ENCODE measurements at regions not wholly inside any gene's neighbourhood (a gene's known extent, or its start where the extent isn't known, plus 50 kb on each side); places are given as distances from the start of the nearest gene placed in this dataset.

- no peaks in the 10 kb centered on the region for H3K4me1 Mint-ChIP-seq (ENCODE audit: low read depth)
- H3K27me3 Mint-ChIP-seq (ENCODE audit: low read depth) = no peaks in the 10 kb centered on the region
- no peak overlapping the region for H3K4me3 Mint-ChIP-seq
- H3K36me3 Mint-ChIP-seq (ENCODE audit: low read depth) = no peaks in the 10 kb centered on the region
- H3K9me3 Mint-ChIP-seq = no peaks in the 10 kb centered on the region
- DNase-seq (ENCODE audit: low spot score) = no peak
- no peak overlapping the region for H3K27ac Mint-ChIP-seq
These were observed 208.7 kb upstream of the PMEPA1 start for GRCh38 chr20:57918551-57918950.

- Mint-ChIP-seq H3K36me3 (ENCODE audit: low read depth) (no peaks in the 10 kb centered on the region), H3K27ac (no peak overlapping the region), H3K9me3 (no peaks in the 10 kb centered on the region), H3K4me3 (no peak overlapping the region), H3K4me1 (ENCODE audit: low read depth) (no peaks in the 10 kb centered on the region), H3K27me3 (ENCODE audit: low read depth) (peaks cover 3% of the 10 kb centered on the region)
- DNase-seq (ENCODE audit: low spot score) = no peak
These were observed 204.4 kb upstream of the PMEPA1 start for GRCh38 chr20:57914205-57914604.

GRCh38 chr20:57913156-57913930 lies 203.5 kb upstream of the PMEPA1 start:
- Mint-ChIP-seq H3K4me3 (no peak overlapping the region), H3K27me3 (ENCODE audit: low read depth) (peaks cover 3% of the 10 kb centered on the region), H3K27ac (no peak overlapping the region), H3K36me3 (ENCODE audit: low read depth) (no peaks in the 10 kb centered on the region), H3K4me1 (ENCODE audit: low read depth) (no peaks in the 10 kb centered on the region), H3K9me3 (no peaks in the 10 kb centered on the region)
- DNase-seq (ENCODE audit: low spot score) = no peak

- H3K27me3 Mint-ChIP-seq (ENCODE audit: low read depth) = peaks cover 3% of the 10 kb centered on the region
- no peak overlapping the region for H3K27ac Mint-ChIP-seq
- no peaks in the 10 kb centered on the region for H3K4me1 Mint-ChIP-seq (ENCODE audit: low read depth)
- H3K9me3 Mint-ChIP-seq = no peaks in the 10 kb centered on the region
- H3K36me3 Mint-ChIP-seq (ENCODE audit: low read depth) = no peaks in the 10 kb centered on the region
- DNase-seq (ENCODE audit: low spot score) = no peak
- no peak overlapping the region for H3K4me3 Mint-ChIP-seq
These were observed 202.4 kb upstream of the PMEPA1 start for GRCh38 chr20:57912227-57912582.

- Mint-ChIP-seq H3K4me3 (no peak overlapping the region), H3K4me1 (ENCODE audit: low read depth) (no peaks in the 10 kb centered on the region), H3K36me3 (ENCODE audit: low read depth) (no peaks in the 10 kb centered on the region), H3K9me3 (no peaks in the 10 kb centered on the region), H3K27me3 (ENCODE audit: low read depth) (peaks cover 3% of the 10 kb centered on the region), H3K27ac (no peak overlapping the region)
- no peak for DNase-seq (ENCODE audit: low spot score)
These were observed 201.9 kb upstream of the PMEPA1 start for GRCh38 chr20:57911512-57912226.

- Mint-ChIP-seq H3K27me3 (ENCODE audit: low read depth) (peaks cover 7% of the 10 kb centered on the region), H3K4me1 (ENCODE audit: low read depth) (no peaks in the 10 kb centered on the region), H3K9me3 (no peaks in the 10 kb centered on the region), H3K27ac (no peak overlapping the region), H3K36me3 (ENCODE audit: low read depth) (no peaks in the 10 kb centered on the region), H3K4me3 (no peak overlapping the region)
- no peak for DNase-seq (ENCODE audit: low spot score)
These were observed 200.9 kb upstream of the PMEPA1 start for GRCh38 chr20:57910716-57911115.

GRCh38 chr20:57909763-57910331 lies 200.0 kb upstream of the PMEPA1 start:
- DNase-seq (ENCODE audit: low spot score) = no peak
- Mint-ChIP-seq H3K27me3 (ENCODE audit: low read depth) (peaks cover 14% of the 10 kb centered on the region), H3K4me3 (no peak overlapping the region), H3K27ac (no peak overlapping the region), H3K36me3 (ENCODE audit: low read depth) (no peaks in the 10 kb centered on the region), H3K4me1 (ENCODE audit: low read depth) (no peaks in the 10 kb centered on the region), H3K9me3 (no peaks in the 10 kb centered on the region)

DNA sequence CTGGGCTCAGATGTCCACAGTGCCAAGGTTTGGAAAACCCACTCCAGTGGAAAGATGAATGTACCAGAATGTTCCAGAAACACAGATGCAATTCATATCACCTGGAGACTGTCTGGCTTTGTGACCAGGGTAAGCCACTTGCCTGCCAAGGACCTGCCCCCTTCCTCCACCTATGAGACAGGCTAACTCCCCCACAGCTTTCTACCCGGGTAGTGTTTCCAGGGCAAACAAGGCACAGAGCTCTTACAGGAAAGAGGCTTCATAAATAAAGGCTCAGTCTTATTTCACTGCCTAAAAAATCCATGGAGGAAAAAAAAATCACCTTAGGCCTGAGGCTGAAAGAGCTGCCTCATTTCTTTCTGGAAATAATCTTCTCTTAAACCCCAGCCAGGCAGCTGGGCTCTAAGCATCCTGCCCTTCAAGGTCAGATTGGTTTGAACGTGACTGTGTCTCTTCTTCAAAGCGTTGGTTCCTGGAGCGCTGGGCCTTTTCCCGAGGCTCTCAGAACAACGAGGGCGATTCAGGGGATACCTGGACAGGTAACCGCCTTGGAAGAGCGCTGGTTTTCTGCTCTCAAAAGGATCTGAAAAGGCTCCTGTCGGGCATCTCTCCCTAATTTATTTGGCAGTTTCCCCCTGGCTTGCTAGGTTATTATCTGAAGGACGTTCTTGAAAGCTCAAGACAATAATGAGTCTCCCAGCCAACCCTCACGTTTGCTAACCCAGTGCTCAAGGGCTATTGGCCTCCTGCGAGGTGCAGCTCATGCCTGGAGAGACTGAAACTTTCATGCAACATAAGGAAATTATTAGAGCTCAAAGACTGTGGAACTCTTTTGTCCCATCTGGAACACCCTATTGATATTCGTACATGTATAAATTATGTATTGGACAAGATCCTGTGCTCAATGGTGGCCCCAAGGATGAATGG lies 199.2 kb upstream of the PMEPA1 start:
- Mint-ChIP-seq H3K4me1 (ENCODE audit: low read depth) (no peaks in the 10 kb centered on the region), H3K9me3 (no peaks in the 10 kb centered on the region), H3K27me3 (ENCODE audit: low read depth) (peaks cover 21% of the 10 kb centered on the region)

GRCh38 chr20:57908226-57908625 lies 198.4 kb upstream of the PMEPA1 start:
- no peaks in the 10 kb centered on the region for H3K9me3 Mint-ChIP-seq
- DNase-seq (ENCODE audit: low spot score) = no peak
- H3K27ac Mint-ChIP-seq = no peak overlapping the region
- H3K4me3 Mint-ChIP-seq = no peak overlapping the region
- H3K36me3 Mint-ChIP-seq (ENCODE audit: low read depth) = no peaks in the 10 kb centered on the region
- H3K4me1 Mint-ChIP-seq (ENCODE audit: low read depth) = no peaks in the 10 kb centered on the region
- H3K27me3 Mint-ChIP-seq (ENCODE audit: low read depth) = peaks cover 24% of the 10 kb centered on the region

More for the DNA sequence above, 199.2 kb upstream of the PMEPA1 start:
- no peak for DNase-seq (ENCODE audit: low spot score)
- no peak overlapping the region for H3K27ac Mint-ChIP-seq
- H3K4me3 Mint-ChIP-seq = no peak overlapping the region
- no peaks in the 10 kb centered on the region for H3K36me3 Mint-ChIP-seq (ENCODE audit: low read depth)

- DNase-seq (ENCODE audit: low spot score) = no peak
- no peaks in the 10 kb centered on the region for H3K36me3 Mint-ChIP-seq (ENCODE audit: low read depth)
- no peak overlapping the region for H3K27ac Mint-ChIP-seq
- no peaks in the 10 kb centered on the region for H3K9me3 Mint-ChIP-seq
- no peaks in the 10 kb centered on the region for H3K4me1 Mint-ChIP-seq (ENCODE audit: low read depth)
- peaks cover 24% of the 10 kb centered on the region for H3K27me3 Mint-ChIP-seq (ENCODE audit: low read depth)
- H3K4me3 Mint-ChIP-seq = no peak overlapping the region
These were observed 197.6 kb upstream of the PMEPA1 start for GRCh38 chr20:57907131-57908000.

GRCh38 chr20:57905448-57905847 lies 195.6 kb upstream of the PMEPA1 start:
- Mint-ChIP-seq H3K4me1 (ENCODE audit: low read depth) (no peaks in the 10 kb centered on the region), H3K27me3 (ENCODE audit: low read depth) (peaks cover 24% of the 10 kb centered on the region), H3K27ac (no peak overlapping the region), H3K9me3 (no peaks in the 10 kb centered on the region), H3K4me3 (no peak overlapping the region), H3K36me3 (ENCODE audit: low read depth) (no peaks in the 10 kb centered on the region)
- DNase-seq (ENCODE audit: low spot score) = no peak

DNA sequence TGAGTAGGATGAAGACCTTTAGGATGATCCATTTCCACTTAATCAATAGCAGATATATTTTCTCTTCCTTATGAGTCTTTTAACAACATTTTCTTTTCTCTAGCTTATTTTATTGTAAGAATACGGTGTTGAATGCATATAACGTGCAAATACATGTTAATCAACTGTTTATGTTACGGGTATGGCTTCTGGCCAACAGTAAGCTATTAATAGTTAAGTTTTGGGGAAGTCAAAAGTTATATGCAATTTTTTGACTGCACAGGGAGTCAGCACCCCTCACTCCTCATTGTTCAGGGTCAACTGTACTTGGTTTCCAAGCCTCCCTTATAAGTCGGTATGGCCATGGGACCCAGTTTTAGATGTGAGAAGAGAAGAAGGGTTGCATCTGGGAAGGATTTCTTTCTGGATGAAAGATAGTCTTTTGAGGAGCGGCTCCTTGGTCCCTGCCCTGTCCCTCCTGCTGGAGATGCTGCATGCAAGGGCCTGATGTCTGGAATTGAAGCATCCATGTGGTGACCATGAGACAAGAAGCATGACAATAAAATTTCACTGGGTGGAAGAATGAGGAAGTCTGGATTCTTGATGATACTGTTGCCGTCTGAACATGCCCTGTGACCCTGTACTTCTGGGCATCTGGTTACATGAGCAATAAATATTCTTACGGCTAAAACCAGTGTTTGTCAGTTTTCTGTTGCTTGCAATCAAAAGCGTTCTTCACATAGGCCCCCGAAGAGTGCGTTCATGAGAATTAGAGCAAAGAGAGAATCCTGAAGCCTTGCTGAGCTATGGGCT lies 194.7 kb upstream of the PMEPA1 start:
- Mint-ChIP-seq H3K27me3 (ENCODE audit: low read depth) (peaks cover 21% of the 10 kb centered on the region), H3K9me3 (no peaks in the 10 kb centered on the region), H3K27ac (no peak overlapping the region), H3K36me3 (ENCODE audit: low read depth) (no peaks in the 10 kb centered on the region), H3K4me1 (ENCODE audit: low read depth) (no peaks in the 10 kb centered on the region), H3K4me3 (no peak overlapping the region)
- no peak for DNase-seq (ENCODE audit: low spot score)

All from T-helper 2 cell treated with Interferon-gamma antibody and Interleukin-4, amounts not matched to agents 5 μg/mL and 100 μg/mL, for 36 hours (primary cell).